ENCODE measurements at regions not wholly inside any gene's neighbourhood (a gene's known extent, or its start where the extent isn't known, plus 50 kb on each side); places are given as distances from the start of the nearest gene placed in this dataset.
"Not testable (repeated sequence)": the region's sequence is repeated elsewhere in the genome, so short reads cannot be mapped to it uniquely, and the experiment has no call there.

DNA sequence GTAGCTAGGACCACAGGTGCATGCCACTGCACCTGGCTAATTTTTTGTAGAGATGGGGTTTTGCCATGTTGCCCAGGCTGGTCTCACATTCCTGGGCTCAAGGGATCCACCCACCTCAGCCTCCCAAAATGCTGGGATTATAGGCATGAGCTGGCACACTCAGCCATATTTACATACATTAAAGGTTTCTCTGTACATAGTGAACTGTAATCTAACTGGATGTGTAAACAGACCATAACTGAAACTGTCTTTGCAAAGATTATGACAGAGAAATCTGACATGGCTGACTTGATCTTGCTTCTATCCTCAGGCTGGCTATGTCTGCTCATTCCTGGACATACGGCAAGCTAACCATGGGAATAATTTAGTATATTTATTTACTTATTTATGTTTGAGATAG, 139.2 kb upstream of the XPO1 start:
- no peak for DNase-seq (ENCODE audit: low read depth in 2 of 2)

DNA sequence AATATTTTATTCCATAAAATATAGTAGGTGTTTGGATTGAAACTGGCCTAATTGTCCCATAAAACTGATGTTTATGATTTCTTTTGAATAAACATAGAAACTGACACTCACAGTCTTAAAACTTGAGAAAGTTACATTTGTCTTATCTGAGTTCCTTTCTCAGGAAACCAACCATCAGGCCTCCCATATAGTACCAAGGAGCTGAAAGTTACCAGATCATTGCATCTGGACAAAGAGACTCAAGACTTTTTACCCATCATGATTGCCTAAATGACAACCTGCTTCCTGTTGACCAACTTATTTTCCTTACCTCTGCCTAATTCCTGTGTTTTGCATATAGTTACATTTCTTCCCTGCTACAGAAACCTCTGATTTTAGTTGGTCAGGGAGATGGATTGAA, 137.0 kb upstream of the XPO1 start:
- no peak for DNase-seq (ENCODE audit: low read depth in 2 of 2)

DNA sequence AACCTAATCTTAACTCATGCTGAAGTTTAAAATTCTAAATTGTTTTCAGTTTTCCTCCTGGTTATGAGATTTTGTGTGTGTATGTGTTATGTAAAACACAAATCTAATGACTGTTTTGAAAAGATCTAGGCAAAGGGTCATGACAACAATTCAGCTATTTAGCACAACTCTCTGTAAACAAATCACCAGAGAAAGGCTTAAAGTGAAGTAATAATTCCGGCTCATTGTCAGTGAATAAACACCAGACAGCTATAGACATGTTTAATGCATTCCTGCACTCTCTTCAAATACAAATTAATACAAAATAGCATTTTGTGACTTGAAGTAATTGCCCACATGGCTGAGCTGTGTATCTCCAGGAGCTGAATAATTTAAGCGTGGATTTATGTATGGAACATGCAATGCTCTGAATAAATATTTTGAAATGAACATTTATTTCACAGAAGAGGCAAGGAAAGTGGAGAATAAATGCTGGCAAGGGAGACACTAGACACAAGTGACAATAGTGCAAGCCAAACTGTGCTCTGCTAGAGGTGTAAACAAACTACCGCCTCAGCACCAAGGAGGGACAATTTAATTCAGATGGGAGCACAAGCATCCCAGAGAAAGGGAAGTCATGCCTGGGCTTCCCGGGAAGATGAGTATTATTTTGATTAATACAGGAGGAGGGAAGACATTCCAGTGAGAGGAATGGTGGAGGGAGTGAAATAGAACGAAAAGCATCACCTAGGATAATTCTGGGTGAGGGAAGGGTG, 133.6 kb upstream of the XPO1 start:
- no peak for DNase-seq (ENCODE audit: low read depth in 2 of 2)

DNA sequence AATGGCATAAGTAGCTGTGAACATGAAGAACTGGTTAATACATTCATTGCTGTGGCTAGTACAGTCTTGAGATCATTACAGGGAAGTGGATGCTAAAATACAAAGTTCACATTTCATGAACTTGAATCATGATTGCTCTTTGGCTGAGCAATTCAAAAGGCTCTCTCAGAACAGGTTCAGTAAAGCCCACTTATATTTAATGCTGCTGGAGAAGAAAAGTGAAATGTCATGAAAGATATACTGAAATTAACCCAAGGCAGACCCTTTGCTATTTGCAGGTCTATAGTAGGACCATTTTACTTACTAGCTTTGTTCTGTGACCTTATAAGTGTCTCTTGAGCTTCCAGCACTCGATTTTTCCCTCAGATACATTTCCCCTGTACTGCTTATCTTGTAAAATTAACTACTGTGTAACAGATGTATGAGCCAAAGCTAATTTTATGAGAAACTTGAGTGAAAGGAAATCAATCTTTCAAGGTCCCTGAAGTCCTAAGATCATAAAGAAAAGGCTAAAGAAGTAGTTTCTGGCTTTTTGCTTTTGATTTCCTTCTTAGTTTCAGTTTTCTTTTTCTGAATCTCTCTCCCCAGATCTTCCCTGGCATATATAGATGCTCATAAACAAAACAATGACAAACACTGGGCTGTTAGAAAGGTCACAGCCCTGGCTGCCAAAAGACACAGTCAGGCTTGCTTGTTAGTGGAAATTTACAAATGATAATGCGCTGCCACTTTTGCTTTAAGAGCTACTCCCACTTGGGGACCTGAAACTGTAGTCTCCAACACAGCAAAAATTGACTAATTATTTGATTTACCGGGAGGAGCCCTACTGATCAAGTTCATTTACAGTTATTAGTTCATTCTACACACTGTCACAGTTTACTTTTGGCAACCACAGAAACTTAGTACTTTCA, 132.7 kb upstream of the XPO1 start:
- no peak for DNase-seq (ENCODE audit: low read depth in 2 of 2)

DNA sequence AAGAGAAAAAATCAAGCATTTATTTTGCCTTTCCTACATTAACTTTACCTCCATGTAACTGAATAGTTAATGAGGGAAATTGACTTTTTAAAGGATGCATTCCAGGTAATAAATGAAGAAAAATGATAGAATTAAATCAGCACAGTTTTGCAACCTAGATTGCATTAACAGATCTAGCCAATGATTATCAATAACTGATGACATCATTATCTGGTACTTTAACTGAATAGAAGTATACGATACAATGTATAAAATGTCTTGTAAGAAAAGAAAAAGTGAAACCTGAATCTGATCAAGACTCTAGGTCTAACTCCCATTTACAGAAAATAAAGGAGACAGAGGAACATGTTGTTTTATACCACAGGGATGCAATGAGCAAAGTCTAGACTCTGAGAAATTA, 126.0 kb upstream of the XPO1 start:
- no peak for DNase-seq (ENCODE audit: low read depth in 2 of 2)

DNA sequence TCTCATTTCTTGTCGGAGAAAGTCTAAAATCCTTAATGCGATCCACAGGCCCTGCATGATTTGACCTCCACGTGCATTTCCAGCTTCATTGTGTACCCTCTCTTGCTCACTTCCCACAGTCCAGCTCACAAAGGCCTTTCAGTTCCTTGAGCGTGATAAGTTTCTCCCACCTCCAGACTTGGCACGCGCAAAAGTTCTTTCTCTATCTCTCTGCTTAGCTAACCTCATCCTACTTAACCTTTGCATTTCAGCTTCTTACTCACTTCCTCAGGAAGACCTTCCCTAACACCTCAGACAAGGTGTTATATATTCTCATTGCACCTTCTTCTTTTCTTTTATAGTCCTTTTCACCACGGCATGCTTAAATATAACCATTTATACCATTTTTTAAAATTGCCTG, 124.8 kb upstream of the XPO1 start:
- no peak for DNase-seq (ENCODE audit: low read depth in 2 of 2)

DNA sequence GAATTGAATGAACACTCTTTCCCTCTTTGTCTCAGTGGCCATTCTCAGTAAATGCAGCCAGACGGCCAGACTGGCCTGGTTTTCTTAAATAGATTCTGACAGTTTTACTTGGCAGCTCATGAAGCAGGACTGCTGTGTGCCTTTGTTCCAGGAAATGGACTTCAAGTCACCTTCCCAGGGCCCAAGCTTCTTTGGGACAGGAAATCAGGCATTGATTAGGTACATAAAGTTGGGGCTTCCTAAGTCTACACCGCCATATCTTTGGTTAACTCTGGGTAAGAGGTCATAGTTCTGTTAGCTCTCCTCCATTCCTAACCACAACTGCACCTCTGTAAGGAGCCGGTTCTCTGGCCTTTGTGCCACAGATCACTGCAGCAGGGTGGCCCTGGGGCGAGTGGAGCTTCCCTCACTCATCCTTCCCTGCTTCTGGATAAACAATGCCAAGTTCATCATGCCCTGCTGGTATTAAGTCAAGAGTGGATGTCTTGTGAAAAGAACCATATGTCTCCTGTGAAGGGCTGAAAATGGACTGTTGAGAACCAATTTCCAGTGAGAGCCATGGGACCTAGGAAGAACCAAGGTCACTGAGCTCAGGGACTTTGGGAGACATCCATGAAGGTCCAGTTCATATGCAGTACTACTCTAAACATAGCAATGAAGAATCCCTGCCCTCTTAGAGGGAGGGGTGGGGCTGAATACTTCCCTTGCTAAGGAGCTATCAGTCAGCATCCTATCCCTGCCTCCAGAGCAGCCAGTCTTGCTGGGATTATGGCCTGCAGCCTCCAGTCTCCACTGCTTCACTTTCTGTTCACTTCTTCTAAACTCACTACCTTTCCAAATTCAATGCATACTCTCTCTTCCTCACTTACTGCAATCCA, 122.6 kb upstream of the XPO1 start:
- DNase-seq (ENCODE audit: low read depth in 2 of 2), result no peak

DNA sequence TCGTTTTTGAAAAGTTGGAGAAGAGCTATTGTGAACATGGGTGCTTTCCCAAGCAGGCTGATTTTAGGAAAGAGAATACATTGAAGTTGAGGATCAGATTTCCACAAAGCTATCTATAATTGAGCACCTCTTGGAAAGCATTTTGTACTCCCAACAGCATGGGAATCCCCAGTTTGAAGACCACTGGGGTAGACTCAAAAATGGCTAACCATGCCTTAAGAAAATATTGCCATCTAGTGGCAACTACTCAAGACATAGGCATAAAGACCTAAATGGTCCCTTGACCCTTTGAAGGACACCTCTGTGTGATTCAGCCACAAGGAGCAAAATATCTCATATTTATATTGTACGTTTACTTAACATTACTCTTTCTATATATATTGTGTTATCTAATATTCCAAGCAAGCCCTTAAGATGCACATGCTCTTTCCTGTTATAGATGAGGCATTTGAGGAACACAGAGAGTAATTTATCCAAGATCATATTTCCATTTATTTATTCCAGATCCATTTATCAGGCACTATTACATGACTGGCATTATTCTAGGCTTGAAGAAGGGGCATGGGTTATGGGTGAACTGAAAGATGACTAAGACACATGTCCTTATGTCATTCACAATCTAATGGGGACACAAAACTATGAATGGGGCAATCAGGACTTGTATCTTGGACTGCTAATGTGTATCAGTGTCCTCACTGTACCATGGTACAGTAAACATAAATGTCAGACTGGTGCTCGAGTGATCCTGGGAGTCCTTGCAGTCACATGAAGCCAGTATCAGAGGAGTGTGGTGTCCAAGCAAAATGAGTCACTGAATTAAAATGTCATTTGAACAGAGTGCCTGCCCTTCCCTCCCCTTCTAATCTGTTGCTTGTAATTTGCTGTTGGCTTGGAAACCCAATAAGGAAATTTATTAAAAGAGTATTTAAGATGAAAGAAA, 121.0 kb upstream of the XPO1 start:
- no peak for DNase-seq (ENCODE audit: low read depth in 2 of 2)

DNA sequence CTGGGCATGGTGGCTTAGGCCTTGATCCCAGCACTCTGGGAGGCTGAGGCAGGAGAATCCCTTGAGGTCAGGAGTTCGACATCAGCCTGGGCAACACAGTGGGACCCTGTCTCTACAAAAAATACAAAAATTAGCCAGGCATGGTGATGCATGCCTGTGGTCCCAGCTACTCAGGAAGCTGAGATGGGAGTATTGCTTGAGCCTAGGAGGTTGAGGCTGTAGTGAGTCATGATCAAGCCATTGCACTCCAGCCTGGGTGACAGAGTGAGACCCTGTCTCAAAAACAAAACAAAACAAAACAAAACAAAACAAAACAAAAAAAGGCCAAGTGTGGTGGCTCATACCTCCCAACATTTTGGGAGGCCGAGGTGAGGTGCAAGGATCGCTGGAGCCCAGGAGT, 111.8 kb upstream of the XPO1 start:
- not testable (repeated sequence) for DNase-seq (ENCODE audit: low read depth in 2 of 2)

DNA sequence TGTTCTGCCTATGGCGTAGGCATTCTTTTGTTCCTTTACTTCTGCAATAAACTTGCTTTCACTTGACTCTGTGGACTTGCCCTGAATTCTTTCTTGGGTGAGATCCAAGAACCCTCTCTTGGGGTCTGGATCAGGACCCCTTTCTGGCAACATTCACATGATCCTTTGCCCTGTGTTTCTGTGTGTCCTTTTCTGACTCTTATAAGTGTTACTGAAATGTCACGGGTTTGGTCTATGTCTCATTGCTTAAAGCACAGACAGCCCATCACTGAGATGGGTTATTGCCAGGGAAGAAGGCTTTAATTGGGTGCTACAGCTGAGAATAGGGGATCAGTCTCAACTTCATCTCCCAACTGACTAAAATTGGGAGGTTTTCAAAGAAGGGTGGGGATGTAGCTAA, 110.9 kb upstream of the XPO1 start:
- no peak for DNase-seq (ENCODE audit: low read depth in 2 of 2)

DNA sequence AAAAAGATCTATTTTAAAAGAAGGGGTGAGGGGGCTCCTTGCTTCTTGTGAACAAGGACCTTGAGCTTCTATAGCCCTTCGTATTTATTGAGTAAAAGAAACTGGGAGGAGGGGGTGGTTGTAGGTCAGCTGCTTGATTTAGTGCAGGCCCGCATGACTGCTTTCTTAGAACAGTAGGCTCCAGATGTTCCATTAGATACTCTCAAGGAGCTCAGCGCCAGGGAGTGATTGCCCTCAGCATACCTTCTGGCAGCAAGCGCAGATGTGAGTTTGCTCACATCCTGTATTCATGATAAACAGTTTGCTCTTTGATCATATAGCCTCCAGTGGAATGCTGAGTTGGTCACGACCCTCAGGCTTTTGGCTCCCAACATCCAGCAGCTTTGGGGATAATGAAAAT, 108.9 kb upstream of the XPO1 start:
- DNase-seq (ENCODE audit: low read depth in 2 of 2), result no peak

DNA sequence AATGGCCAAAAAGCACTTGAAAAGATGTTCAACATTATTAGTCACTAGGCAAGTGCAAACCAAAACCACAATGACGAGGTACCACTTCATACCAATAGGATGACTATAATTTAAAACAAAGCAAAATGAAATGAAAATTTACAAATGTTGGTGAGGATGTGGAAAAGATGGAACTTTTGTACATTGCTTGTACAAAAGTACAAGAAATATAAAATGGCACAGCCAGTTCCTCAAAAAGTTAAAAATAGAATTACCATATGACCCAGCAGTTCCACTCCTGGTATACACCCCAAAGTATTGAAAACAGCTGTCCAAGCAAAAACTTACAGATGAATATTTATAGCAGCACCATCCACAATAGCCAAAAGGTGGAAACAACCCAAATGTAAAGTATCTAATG, 107.8 kb upstream of the XPO1 start:
- DNase-seq (ENCODE audit: low read depth in 2 of 2), result no peak

DNA sequence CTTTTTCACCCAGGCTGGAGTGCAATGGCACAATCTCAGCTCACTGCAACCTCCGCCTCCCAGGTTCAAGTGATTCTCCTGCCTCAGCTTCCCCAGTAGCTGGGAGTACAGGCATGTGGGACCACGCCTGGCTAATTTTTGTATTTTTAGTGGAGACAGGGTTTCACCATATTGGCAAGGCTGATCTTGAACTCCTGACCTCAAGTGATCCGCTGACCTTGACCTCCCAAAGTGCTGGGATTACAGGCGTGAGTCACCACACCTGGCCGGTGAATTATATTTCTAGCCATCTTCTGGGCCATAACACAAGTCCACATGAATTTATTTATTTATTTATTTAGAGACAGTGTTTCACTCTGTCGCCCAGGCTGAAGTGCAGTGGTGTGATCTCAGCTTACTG, 105.0 kb upstream of the XPO1 start:
- DNase-seq (ENCODE audit: low read depth in 2 of 2), result not testable (repeated sequence)

DNA sequence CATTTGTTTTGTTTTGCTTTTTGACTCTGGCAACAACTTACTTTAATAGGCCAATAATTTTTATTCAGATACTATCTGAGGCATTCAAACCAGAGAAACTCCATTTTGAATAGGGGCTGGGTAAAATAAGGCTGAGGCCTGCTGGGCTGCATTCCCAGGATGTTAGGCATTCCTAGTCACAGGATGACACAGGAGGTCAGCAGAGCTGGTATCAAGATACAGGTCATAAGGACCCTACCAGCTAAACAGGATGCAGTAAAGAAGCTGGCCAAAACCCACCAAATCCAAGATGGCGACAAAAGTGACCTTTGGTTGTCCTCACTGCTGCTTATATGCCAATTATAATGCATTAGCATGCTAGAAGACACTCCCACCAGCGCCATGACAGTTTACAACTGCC, 102.2 kb upstream of the XPO1 start:
- DNase-seq (ENCODE audit: low read depth in 2 of 2), result no peak

DNA sequence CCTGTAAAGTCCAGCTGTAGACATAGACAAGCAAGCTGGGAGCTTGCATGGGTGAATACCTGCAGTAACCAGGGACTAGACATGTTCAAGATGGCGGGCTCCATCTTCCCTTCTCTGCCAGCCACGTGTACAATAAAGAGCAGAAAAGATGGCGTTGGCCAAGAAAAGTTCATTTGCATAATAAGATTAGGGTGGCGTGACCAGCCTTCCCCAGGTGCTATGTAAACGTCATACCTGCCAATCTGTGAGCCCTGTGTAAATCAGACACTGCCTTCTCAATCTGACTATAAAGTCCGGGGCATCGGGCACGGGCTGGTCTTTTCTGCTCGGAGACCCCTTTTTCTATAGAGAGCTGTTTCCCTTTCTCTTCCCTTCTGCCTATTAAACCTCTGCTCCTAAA, 101.6 kb upstream of the XPO1 start:
- no peak for DNase-seq (ENCODE audit: low read depth in 2 of 2)

DNA sequence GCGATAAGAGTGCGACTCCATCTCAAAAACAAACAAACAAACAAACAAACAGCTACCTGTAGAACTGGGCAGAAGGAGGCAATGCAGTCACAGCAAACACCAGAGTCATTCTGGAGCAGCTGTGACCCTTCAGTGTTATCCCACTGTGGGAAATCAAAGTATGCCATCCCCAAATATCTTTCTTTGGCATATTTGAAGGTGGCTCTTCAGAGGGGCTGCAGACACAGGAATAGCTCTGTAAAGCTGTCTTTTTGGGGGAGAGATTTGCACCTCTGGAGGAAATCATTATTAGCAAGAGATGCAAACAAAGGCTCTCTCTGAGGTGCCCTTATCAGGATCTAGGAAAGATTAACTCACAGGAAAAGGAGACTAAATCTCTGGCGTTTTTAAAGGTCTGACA, 98.5 kb upstream of the XPO1 start:
- DNase-seq (ENCODE audit: low read depth in 2 of 2), result no peak

DNA sequence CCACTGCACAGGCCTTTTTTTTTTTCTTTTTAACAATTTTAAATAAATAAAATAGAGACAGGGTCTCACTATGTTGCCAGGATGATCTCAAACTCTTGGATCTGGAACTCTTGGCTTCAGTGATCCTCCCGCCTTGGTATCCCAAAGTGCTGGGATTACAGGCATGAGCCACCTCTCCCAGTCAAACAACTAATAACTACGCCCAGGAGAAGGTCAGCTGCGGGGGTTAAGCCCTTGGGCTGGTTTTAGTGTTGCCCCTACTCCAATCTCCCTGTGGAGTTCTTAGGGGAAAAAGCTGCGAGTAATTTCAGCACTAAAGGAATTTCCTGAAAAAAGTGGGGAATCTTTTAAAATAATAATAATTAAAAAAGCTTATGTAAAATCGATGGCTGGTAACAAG, 96.4 kb upstream of the XPO1 start:
- no peak for DNase-seq (ENCODE audit: low read depth in 2 of 2)

DNA sequence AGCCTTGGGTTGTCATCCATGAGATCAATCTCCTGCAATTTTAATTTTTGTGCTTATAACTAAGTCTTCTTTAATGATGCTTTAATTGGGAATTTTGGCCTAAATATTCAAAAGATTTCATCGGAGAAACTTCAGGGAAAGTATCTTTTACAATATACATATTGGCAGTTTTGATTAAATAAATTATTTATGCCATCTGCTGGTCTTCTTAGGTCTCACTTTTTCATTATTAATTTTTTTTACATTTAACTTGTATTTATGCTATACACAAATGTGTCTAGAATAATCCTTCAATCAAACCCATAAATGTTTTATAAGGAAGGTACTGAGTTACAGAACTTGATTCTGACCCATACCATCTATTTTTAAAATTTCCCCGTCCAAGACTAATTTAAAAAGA, 95.1 kb upstream of the XPO1 start:
- DNase-seq (ENCODE audit: low read depth in 2 of 2), result no peak

DNA sequence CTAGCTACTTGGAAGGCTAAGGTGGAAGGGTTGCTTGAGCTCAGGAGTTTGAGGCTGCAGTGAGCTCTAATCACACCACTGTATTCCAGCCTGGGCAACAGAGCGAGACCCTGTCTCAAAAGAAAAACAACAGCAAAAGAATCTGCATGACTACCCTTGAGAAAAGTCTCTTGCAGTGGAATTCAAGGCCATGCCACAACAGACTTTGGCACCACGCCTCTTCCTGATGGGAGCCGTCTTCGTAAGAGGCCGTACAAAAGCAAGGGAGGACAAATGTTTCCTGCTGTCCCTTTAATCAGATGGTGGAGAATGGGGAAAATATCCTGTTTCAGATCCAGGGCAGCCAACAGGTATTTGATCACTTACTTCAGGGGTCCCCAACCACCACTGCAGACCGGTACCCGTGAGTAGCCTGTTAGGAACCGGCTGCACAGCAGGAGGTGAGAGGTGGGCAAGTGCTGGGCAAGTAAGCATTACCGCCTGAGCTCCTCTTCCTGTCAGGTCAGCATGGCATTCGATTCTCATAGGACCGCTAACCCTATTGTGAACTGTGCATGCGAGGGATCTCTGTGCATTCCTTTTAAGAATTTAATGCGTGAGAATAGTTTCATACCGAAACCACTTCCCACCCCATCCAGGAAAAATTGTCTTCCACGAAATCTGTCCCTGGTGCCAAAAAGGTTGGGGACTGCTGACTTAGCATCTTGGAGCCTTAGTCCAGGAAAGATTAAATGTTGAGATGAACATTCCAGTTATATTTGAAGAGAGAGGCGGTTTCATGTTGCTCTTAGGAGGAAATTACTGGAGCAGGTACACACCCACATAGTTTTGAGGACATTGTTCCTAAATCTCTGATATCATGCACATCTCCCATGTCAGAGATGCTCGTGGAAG, 94.4 kb upstream of the XPO1 start:
- no peak for DNase-seq (ENCODE audit: low read depth in 2 of 2)

DNA sequence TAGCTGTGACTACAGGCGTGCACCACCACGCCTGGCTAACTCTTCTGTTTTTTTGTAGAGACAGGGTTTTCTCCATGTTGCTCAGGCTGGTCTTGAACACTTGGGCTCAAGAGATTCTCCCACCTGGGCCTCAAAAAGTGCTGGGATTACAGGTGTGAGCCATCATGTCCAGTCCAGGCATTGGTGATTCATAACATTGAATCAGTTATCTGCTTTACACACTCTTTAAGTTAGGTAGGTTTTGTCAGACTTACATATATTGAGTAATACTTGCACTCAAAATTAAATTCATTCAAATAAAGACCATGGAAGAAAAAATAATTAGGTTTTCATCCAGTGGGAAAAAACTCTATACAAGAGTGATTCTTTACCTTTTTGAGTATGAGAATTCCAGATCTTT, 93.2 kb upstream of the XPO1 start:
- DNase-seq (ENCODE audit: low read depth in 2 of 2), result no peak
